ENCODE measurements at regions not wholly inside any gene's neighbourhood (a gene's known extent, or its start where the extent isn't known, plus 50 kb on each side); places are given as distances from the start of the nearest gene placed in this dataset.
"Not testable (repeated sequence)": the region's sequence is repeated elsewhere in the genome, so short reads cannot be mapped to it uniquely, and the experiment has no call there.

- FAIRE-seq = no peak
These were observed 225.7 kb downstream of the MEX3B start for GRCh38 chr15:81819924-81820635.

- no peak for FAIRE-seq
These were observed 230.8 kb downstream of the MEX3B start for GRCh38 chr15:81814882-81815455.

- FAIRE-seq = no peak
These were observed 232.6 kb downstream of the MEX3B start for GRCh38 chr15:81813215-81813614.

GRCh38 chr15:81812456-81812855, 233.4 kb downstream of the MEX3B start:
- no peak for FAIRE-seq

GRCh38 chr15:81811736-81812135, 234.1 kb downstream of the MEX3B start:
- FAIRE-seq = no peak

- no peak for FAIRE-seq
These were observed 236.3 kb downstream of the MEX3B start for GRCh38 chr15:81809543-81809942.

GRCh38 chr15:81807806-81808205, 238.0 kb downstream of the MEX3B start:
- no peak for FAIRE-seq

- no peak for FAIRE-seq
These were observed 238.6 kb downstream of the MEX3B start for GRCh38 chr15:81807186-81807585.

- no peak for FAIRE-seq
These were observed 249.9 kb downstream of the MEX3B start for GRCh38 chr15:81795899-81796298.

GRCh38 chr15:81792646-81793045, 253.2 kb downstream of the MEX3B start:
- FAIRE-seq = no peak

- FAIRE-seq = not testable (repeated sequence)
These were observed 254.5 kb downstream of the MEX3B start for GRCh38 chr15:81791322-81791721.

- FAIRE-seq = no peak
These were observed 256.4 kb downstream of the MEX3B start for GRCh38 chr15:81789403-81789802.

GRCh38 chr15:81786776-81787175, 259.0 kb downstream of the MEX3B start:
- FAIRE-seq = no peak

GRCh38 chr15:81785679-81786078, 260.1 kb downstream of the MEX3B start:
- FAIRE-seq = no peak

GRCh38 chr15:81785181-81785580, 260.6 kb downstream of the MEX3B start:
- no peak for FAIRE-seq

- FAIRE-seq = no peak
These were observed 261.1 kb downstream of the MEX3B start for GRCh38 chr15:81784751-81785150.

- no peak for FAIRE-seq
These were observed 262.2 kb downstream of the MEX3B start for GRCh38 chr15:81783586-81783985.

- no peak for FAIRE-seq
These were observed 262.7 kb downstream of the MEX3B start for GRCh38 chr15:81783076-81783475.

- FAIRE-seq = no peak
These were observed 264.4 kb downstream of the MEX3B start for GRCh38 chr15:81781395-81781794.

- no peak for FAIRE-seq
These were observed 264.9 kb downstream of the MEX3B start for GRCh38 chr15:81780966-81781365.

GRCh38 chr15:81779181-81779580, 266.6 kb downstream of the MEX3B start:
- no peak for FAIRE-seq

- no peak for FAIRE-seq
These were observed 268.3 kb downstream of the MEX3B start for GRCh38 chr15:81777546-81777945.

- no peak for FAIRE-seq
These were observed 268.8 kb downstream of the MEX3B start for GRCh38 chr15:81776976-81777375.

- not testable (repeated sequence) for FAIRE-seq
These were observed 270.0 kb downstream of the MEX3B start for GRCh38 chr15:81775779-81776178.

- no peak for FAIRE-seq
These were observed 271.5 kb downstream of the MEX3B start for GRCh38 chr15:81774309-81774708.

Measured in TTC549 (cell line).